Mesenteric fat pad (tissue), 1 donor: ENCODE measurements at regions not wholly inside any gene's neighbourhood (a gene's known extent, or its start where the extent isn't known, plus 50 kb on each side); places are given as distances from the start of the nearest gene placed in this dataset. TPM values are rescaled to one million over a fixed set of nuclear protein-coding genes. Genes with fewer than 3 reads are reported as not detected.

ENCODE experiments used
- microRNA-seq: library from miRNA; unstranded; fragments of <30 nt; microRNA quantifications from one replicate; pipeline ENCODE4 v1.2.0, GENCODE V29; 2020; ENCODE audit warnings: borderline number of aligned reads
- donor health status: DM: yes; HTN: yes; CAD: no.

Small RNA genes in the stretch of these regions (microRNA-seq; reads per million reads assigned to microRNA genes)
- gene MIR650 = not detected
